ENCODE measurements at regions not wholly inside any gene's neighbourhood (a gene's known extent, or its start where the extent isn't known, plus 50 kb on each side); places are given as distances from the start of the nearest gene placed in this dataset.

DNA sequence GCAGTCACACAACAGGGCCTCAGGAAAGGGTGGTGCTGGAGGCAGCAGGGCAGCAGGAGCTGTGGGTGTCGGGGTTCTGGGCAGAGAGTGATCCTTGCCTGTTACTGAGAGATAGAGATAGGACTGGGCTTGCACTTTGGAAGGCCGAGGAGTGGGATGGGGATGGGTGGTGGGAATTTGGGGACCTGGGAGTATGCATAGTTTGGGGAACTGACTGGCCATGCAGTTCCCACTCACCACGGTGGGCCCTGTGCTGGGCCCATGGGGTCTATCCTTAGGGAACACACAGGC lies 192.5 kb upstream of the LINGO1 start:
- TF ChIP-seq, protein P1, sequence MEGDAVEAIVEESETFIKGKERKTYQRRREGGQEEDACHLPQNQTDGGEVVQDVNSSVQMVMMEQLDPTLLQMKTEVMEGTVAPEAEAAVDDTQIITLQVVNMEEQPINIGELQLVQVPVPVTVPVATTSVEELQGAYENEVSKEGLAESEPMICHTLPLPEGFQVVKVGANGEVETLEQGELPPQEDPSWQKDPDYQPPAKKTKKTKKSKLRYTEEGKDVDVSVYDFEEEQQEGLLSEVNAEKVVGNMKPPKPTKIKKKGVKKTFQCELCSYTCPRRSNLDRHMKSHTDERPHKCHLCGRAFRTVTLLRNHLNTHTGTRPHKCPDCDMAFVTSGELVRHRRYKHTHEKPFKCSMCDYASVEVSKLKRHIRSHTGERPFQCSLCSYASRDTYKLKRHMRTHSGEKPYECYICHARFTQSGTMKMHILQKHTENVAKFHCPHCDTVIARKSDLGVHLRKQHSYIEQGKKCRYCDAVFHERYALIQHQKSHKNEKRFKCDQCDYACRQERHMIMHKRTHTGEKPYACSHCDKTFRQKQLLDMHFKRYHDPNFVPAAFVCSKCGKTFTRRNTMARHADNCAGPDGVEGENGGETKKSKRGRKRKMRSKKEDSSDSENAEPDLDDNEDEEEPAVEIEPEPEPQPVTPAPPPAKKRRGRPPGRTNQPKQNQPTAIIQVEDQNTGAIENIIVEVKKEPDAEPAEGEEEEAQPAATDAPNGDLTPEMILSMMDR (IDR thresholded peaks at IDR 0.05; ENCODE audit: low read depth, low read length) = no peak
- TF ChIP-seq POLR2A (IDR thresholded peaks at IDR 0.05; ENCODE audit: extremely low read depth, insufficient read length) = no peak

All from NB4 (cell line).